B cell (primary cell): ENCODE measurements at regions not wholly inside any gene's neighbourhood (a gene's known extent, or its start where the extent isn't known, plus 50 kb on each side); places are given as distances from the start of the nearest gene placed in this dataset.

ENCODE experiments used
- ATAC-seq: fragments of 200-7000 bp; cut with Tn5 transposase; one replicate; pipeline ENCODE4 v1.10.0; 2021; ENCODE audit warnings: low read depth, mild to moderate bottlenecking, moderate number of reproducible peaks, moderate library complexity
- CTCF ChIA-PET: fragments of 350-600 bp; sonication (Branson Sonifier 250); formaldehyde crosslinking; loops from one replicate; lab custom pipeline; 2021; ENCODE audit warnings: antibody characterized with exemption, inconsistent platforms; lab: Charles Lee
- POLR2A ChIA-PET: fragments of 350-600 bp; sonication (Branson Sonifier 250); formaldehyde crosslinking; loops from one replicate; lab custom pipeline; 2021; ENCODE audit warnings: antibody characterized with exemption; lab: Charles Lee
- DNase-seq: peaks from one replicate; pipeline ENCODE4 v3.0.0; 2013
- H2AFZ ChIP-seq: 2 replicates; pipeline ENCODE4 v1.6.1; 2012; ENCODE audit warnings: mild to moderate bottlenecking, low read depth, low read length; ENCODE audit not compliant: insufficient read depth, poor library complexity, severe bottlenecking
- H3K27ac ChIP-seq, 2 donors: 1 replicate in 1 of 2; 2 replicates in 1 of 2; pipeline ENCODE4 v1.5.1; 2012 to 2013; ENCODE audit warnings: low read length in 2 of 2, mild to moderate bottlenecking in 2 of 2, moderate library complexity in 1 of 2
- H3K27me3 ChIP-seq, 4 experiments: fragments of 200-600 bp in 1 of 4; sonication (generic) in 1 of 4; replicated peaks in 1 of 4; 1 replicate in 2 of 4; 2 replicates in 2 of 4; pipeline versions ENCODE4 v1.6.1 to v1.7.0; 2013 to 2016; ENCODE audit warnings: low read length in 3 of 4, mild to moderate bottlenecking in 2 of 4, mixed read lengths in 1 of 4, moderate library complexity in 1 of 4; ENCODE audit not compliant: insufficient read depth in 4 of 4, control insufficient read depth in 3 of 4; ENCODE audit errors: control extremely low read depth in 1 of 4
- H3K36me3 ChIP-seq, 2 experiments: replicated peaks in 1 of 2; 1 replicate in 1 of 2; 2 replicates in 1 of 2; pipeline versions ENCODE4 v1.6.1 to v1.7.1; 2013; ENCODE audit warnings: low read length in 1 of 2; ENCODE audit not compliant: insufficient read depth in 2 of 2, control insufficient read depth in 1 of 2; ENCODE audit errors: control extremely low read depth in 1 of 2, extremely low read depth in 1 of 2
- H3K4me1 ChIP-seq, 2 donors: fragments of 200-600 bp in 1 of 2; sonication (generic) in 1 of 2; 1 replicate in 1 of 2; 2 replicates in 1 of 2; pipeline versions ENCODE4 v1.5.1 to v1.6.1; 2013 to 2017; ENCODE audit warnings: low read length in 2 of 2; ENCODE audit not compliant: control insufficient read depth in 2 of 2, insufficient read depth in 2 of 2
- H3K4me2 ChIP-seq: replicated peaks from 2 replicates; pipeline ENCODE3; 2012; ENCODE audit warnings: mild to moderate bottlenecking, low read depth, low read length; ENCODE audit not compliant: poor library complexity, severe bottlenecking
- H3K4me3 ChIP-seq, 5 experiments: fragments of 200-600 bp in 1 of 5; sonication (generic) in 1 of 5; 1 replicate in 3 of 5; 2 replicates in 2 of 5; pipeline versions ENCODE4 v1.5.1 to v1.7.0; 2011 to 2016; ENCODE audit warnings: low read length in 4 of 5, mild to moderate bottlenecking in 4 of 5, low read depth in 2 of 5, control low read depth in 1 of 5, moderate library complexity in 1 of 5; ENCODE audit not compliant: insufficient read depth in 1 of 5; ENCODE audit errors: control extremely low read depth in 1 of 5, extremely low read depth in 1 of 5
- H3K79me2 ChIP-seq: fragments of 200-600 bp; sonication (generic); one replicate; pipeline ENCODE4 v1.6.0; 2016; ENCODE audit warnings: low read length; ENCODE audit not compliant: control insufficient read depth, insufficient read depth
- H3K9ac ChIP-seq: fragments of 200-600 bp; sonication (generic); 2 replicates; pipeline ENCODE4 v1.6.1; 2017; ENCODE audit warnings: mild to moderate bottlenecking, low read length, moderate library complexity
- H3K9me3 ChIP-seq, 3 donors: one replicate each; pipeline versions ENCODE4 v1.6.1 to v1.7.1; 2013; ENCODE audit warnings: low read length in 2 of 3; ENCODE audit not compliant: control insufficient read depth in 2 of 3, insufficient read depth in 1 of 3; ENCODE audit errors: control extremely low read depth in 1 of 3
- H4K20me1 ChIP-seq: 2 replicates; pipeline ENCODE4 v1.6.0; 2012; ENCODE audit warnings: mild to moderate bottlenecking, low read length; ENCODE audit not compliant: insufficient read depth, control insufficient read depth, poor library complexity, severe bottlenecking
- H3K27ac Mint-ChIP-seq: one replicate; pipeline ENCODE4 v1.8.0; 2021; ENCODE audit warnings: mixed read lengths
- H3K27me3 Mint-ChIP-seq: one replicate; pipeline ENCODE4 v1.8.0; 2021; ENCODE audit warnings: mixed read lengths
- H3K4me1 Mint-ChIP-seq: one replicate; pipeline ENCODE4 v1.8.0; 2021; ENCODE audit warnings: mixed read lengths
- H3K4me3 Mint-ChIP-seq: one replicate; pipeline ENCODE4 v1.8.0; 2021; ENCODE audit warnings: mixed read lengths
- H3K9me3 Mint-ChIP-seq: one replicate; pipeline ENCODE4 v1.8.0; 2022; ENCODE audit warnings: mixed read lengths; ENCODE audit not compliant: insufficient read depth
- CTCF ChIP-seq: fragments of 200-600 bp; IDR thresholded peaks from one replicate; pipeline ENCODE4 v1.8.0; 2022; ENCODE audit warnings: antibody characterized with exemption, mild to moderate bottlenecking
- EZH2 ChIP-seq: IDR thresholded peaks from 2 replicates; pipeline ENCODE4 v1.6.1; 2012; ENCODE audit warnings: borderline replicate concordance, low read depth, mild to moderate bottlenecking, moderate library complexity, low read length; ENCODE audit not compliant: insufficient read depth, poor library complexity, severe bottlenecking
- WGBS: methylation state at CpG from one replicate; pipeline ENCODE4 v1.1.5; 2013; ENCODE audit warnings: missing lambda C conversion rate; ENCODE audit not compliant: insufficient coverage; 5-methylcytosine and 5-hydroxymethylcytosine counted together
- intact Hi-C: fragments of 100-400 bp; cut with micrococcal nuclease; formaldehyde crosslinking; loops from one replicate; pipeline ENCODE4 v1.10.0; 2022

- Histone ChIP-seq H3K27me3 (no peaks in the 10 kb centered on the region), H3K36me3 (no peaks in the 10 kb centered on the region), H3K4me1 (no peaks in the 10 kb centered on the region), H3K4me2 (no peak overlapping the region), H3K79me2 (no peaks in the 10 kb centered on the region), H4K20me1 (no peaks in the 10 kb centered on the region), H2AFZ (no peak overlapping the region), H3K9me3 (peaks cover 0 to 4% (median 0%) of the 10 kb centered on the region in 3 donors), H3K4me3 (no peak overlapping the region), H3K27ac (no peak overlapping the region), H3K9ac (no peak overlapping the region)
- ChIA-PET CTCF (no interaction called here), POLR2A (no interaction called here)
- WGBS = 88% methylated on average over 1 of the region's 4 CpGs
- DNase-seq = no peak
- Mint-ChIP-seq H3K4me1 (no peaks in the 10 kb centered on the region), H3K27ac (no peak overlapping the region), H3K4me3 (no peak overlapping the region), H3K9me3 (no peaks in the 10 kb centered on the region), H3K27me3 (peaks cover 20% of the 10 kb centered on the region)
- intact Hi-C loops = no loop called here
- TF ChIP-seq CTCF (no peak), EZH2 (no peak)
- no peak for ATAC-seq
These were observed 152.9 kb upstream of the MAP3K7 start for GRCh38 chr6:90739802-90740201.

GRCh38 chr6:90739339-90739738 is 152.5 kb upstream of the MAP3K7 start:
- CTCF ChIA-PET = no interaction called here
- H3K4me2 ChIP-seq = no peak overlapping the region
- WGBS = 94% methylated on average over 7 of the region's 7 CpGs
- H2AFZ ChIP-seq = no peak overlapping the region
- no peaks in the 10 kb centered on the region for H4K20me1 ChIP-seq
- peaks cover 2% of the 10 kb centered on the region for H3K9me3 Mint-ChIP-seq
- H3K4me1 ChIP-seq = no peaks in the 10 kb centered on the region
- ATAC-seq (no peak), DNase-seq (no peak)
- H3K79me2 ChIP-seq = no peaks in the 10 kb centered on the region
- no peak overlapping the region for H3K4me3 ChIP-seq
- H3K4me1 Mint-ChIP-seq = no peaks in the 10 kb centered on the region
- peaks cover 20% of the 10 kb centered on the region for H3K27me3 Mint-ChIP-seq
- no peak overlapping the region for H3K27ac Mint-ChIP-seq
- H3K27ac ChIP-seq = no peak overlapping the region
- intact Hi-C loops = no loop called here
- no peaks in the 10 kb centered on the region for H3K27me3 ChIP-seq
- peaks cover 0 to 4% (median 0%) of the 10 kb centered on the region in 3 donors for H3K9me3 ChIP-seq
- H3K9ac ChIP-seq = no peak overlapping the region
- no peaks in the 10 kb centered on the region for H3K36me3 ChIP-seq
- POLR2A ChIA-PET = no interaction called here
- TF ChIP-seq EZH2 (no peak), CTCF (no peak)
- no peak overlapping the region for H3K4me3 Mint-ChIP-seq
